ENCODE measurements at regions not wholly inside any gene's neighbourhood (a gene's known extent, or its start where the extent isn't known, plus 50 kb on each side); places are given as distances from the start of the nearest gene placed in this dataset.

GRCh38 chr2:239516954-239517305 lies 116.1 kb upstream of the HDAC4 start:
- Histone ChIP-seq H3K36me3 (ENCODE audit: insufficient read depth, low read length) (no peaks in the 10 kb centered on the region), H3K9ac (ENCODE audit: low read depth, low read length) (no peak overlapping the region), H3K27me3 (ENCODE audit: insufficient read depth, low read length) (no peaks in the 10 kb centered on the region), H3K9me3 (ENCODE audit: insufficient read depth, low read depth, low read length) (no peaks in the 10 kb centered on the region), H3K4me3 (ENCODE audit: low read length) (no peak overlapping the region), H3K27ac (ENCODE audit: low read depth, low read length) (no peak overlapping the region), H3K4me1 (ENCODE audit: insufficient read depth, low read length) (no peaks in the 10 kb centered on the region)
- 93% methylated on average over 11 of the region's 11 CpGs for WGBS

- no peak overlapping the region for H3K27ac ChIP-seq (ENCODE audit: low read depth, low read length)
- no peaks in the 10 kb centered on the region for H3K4me1 ChIP-seq (ENCODE audit: insufficient read depth, low read length)
- no peaks in the 10 kb centered on the region for H3K27me3 ChIP-seq (ENCODE audit: insufficient read depth, low read length)
- 94% methylated on average over 13 of the region's 13 CpGs for WGBS
- no peaks in the 10 kb centered on the region for H3K9me3 ChIP-seq (ENCODE audit: insufficient read depth, low read depth, low read length)
- H3K36me3 ChIP-seq (ENCODE audit: insufficient read depth, low read length) = no peaks in the 10 kb centered on the region
- no peak overlapping the region for H3K4me3 ChIP-seq (ENCODE audit: low read length)
- no peak overlapping the region for H3K9ac ChIP-seq (ENCODE audit: low read depth, low read length)
Measured at GRCh38 chr2:239516286-239516953, 115.6 kb upstream of the HDAC4 start.

- 83% methylated on average over 24 of the region's 24 CpGs for WGBS
- Histone ChIP-seq H3K27me3 (ENCODE audit: insufficient read depth, low read length) (no peaks in the 10 kb centered on the region), H3K4me3 (ENCODE audit: low read length) (no peak overlapping the region), H3K4me1 (ENCODE audit: insufficient read depth, low read length) (no peaks in the 10 kb centered on the region), H3K9me3 (ENCODE audit: insufficient read depth, low read depth, low read length) (no peaks in the 10 kb centered on the region), H3K27ac (ENCODE audit: low read depth, low read length) (no peak overlapping the region), H3K36me3 (ENCODE audit: insufficient read depth, low read length) (no peaks in the 10 kb centered on the region), H3K9ac (ENCODE audit: low read depth, low read length) (no peak overlapping the region)
Measured at GRCh38 chr2:239514754-239515530, 114.1 kb upstream of the HDAC4 start.

- H3K4me1 ChIP-seq (ENCODE audit: insufficient read depth, low read length) = no peaks in the 10 kb centered on the region
- H3K4me3 ChIP-seq (ENCODE audit: low read length) = no peak overlapping the region
- H3K9ac ChIP-seq (ENCODE audit: low read depth, low read length) = no peak overlapping the region
- H3K27ac ChIP-seq (ENCODE audit: low read depth, low read length) = no peak overlapping the region
- H3K36me3 ChIP-seq (ENCODE audit: insufficient read depth, low read length) = no peaks in the 10 kb centered on the region
- WGBS = 87% methylated on average over 9 of the region's 9 CpGs
- H3K27me3 ChIP-seq (ENCODE audit: insufficient read depth, low read length) = no peaks in the 10 kb centered on the region
- H3K9me3 ChIP-seq (ENCODE audit: insufficient read depth, low read depth, low read length) = no peaks in the 10 kb centered on the region
Measured at GRCh38 chr2:239512054-239512453, 111.2 kb upstream of the HDAC4 start.

- 89% methylated on average over 15 of the region's 19 CpGs for WGBS
- no peak overlapping the region for H3K9ac ChIP-seq (ENCODE audit: low read depth, low read length)
- H3K27me3 ChIP-seq (ENCODE audit: insufficient read depth, low read length) = no peaks in the 10 kb centered on the region
- no peaks in the 10 kb centered on the region for H3K9me3 ChIP-seq (ENCODE audit: insufficient read depth, low read depth, low read length)
- H3K4me3 ChIP-seq (ENCODE audit: low read length) = no peak overlapping the region
- 0 out of 2 replicates have a peak, but pooled peaks cover 3% of the 10 kb centered on the region for H3K4me1 ChIP-seq (ENCODE audit: insufficient read depth, low read length)
- no peak overlapping the region for H3K27ac ChIP-seq (ENCODE audit: low read depth, low read length)
- no peaks in the 10 kb centered on the region for H3K36me3 ChIP-seq (ENCODE audit: insufficient read depth, low read length)
Measured at GRCh38 chr2:239509373-239510143, 108.7 kb upstream of the HDAC4 start.

GRCh38 chr2:239508261-239508660 lies 107.4 kb upstream of the HDAC4 start:
- WGBS = 94% methylated on average over 5 of the region's 6 CpGs
- H3K9ac ChIP-seq (ENCODE audit: low read depth, low read length) = no peak overlapping the region
- no peaks in the 10 kb centered on the region for H3K36me3 ChIP-seq (ENCODE audit: insufficient read depth, low read length)
- no peaks in the 10 kb centered on the region for H3K27me3 ChIP-seq (ENCODE audit: insufficient read depth, low read length)
- no peak overlapping the region for H3K4me3 ChIP-seq (ENCODE audit: low read length)
- no peaks in the 10 kb centered on the region for H3K9me3 ChIP-seq (ENCODE audit: insufficient read depth, low read depth, low read length)
- H3K27ac ChIP-seq (ENCODE audit: low read depth, low read length) = no peak overlapping the region
- 0 out of 2 replicates have a peak, but pooled peaks cover 3% of the 10 kb centered on the region for H3K4me1 ChIP-seq (ENCODE audit: insufficient read depth, low read length)

- Histone ChIP-seq H3K9me3 (ENCODE audit: insufficient read depth, low read depth, low read length) (no peaks in the 10 kb centered on the region), H3K27me3 (ENCODE audit: insufficient read depth, low read length) (no peaks in the 10 kb centered on the region), H3K9ac (ENCODE audit: low read depth, low read length) (no peak overlapping the region), H3K36me3 (ENCODE audit: insufficient read depth, low read length) (no peaks in the 10 kb centered on the region), H3K4me1 (ENCODE audit: insufficient read depth, low read length) (0 out of 2 replicates have a peak, but pooled peaks cover 3% of the 10 kb centered on the region), H3K27ac (ENCODE audit: low read depth, low read length) (no peak overlapping the region), H3K4me3 (ENCODE audit: low read length) (no peak overlapping the region)
- WGBS = 93% methylated on average over 18 of the region's 18 CpGs
Measured at GRCh38 chr2:239507576-239508258, 106.9 kb upstream of the HDAC4 start.

- Histone ChIP-seq H3K4me1 (ENCODE audit: insufficient read depth, low read length) (0 out of 2 replicates have a peak, but pooled peaks cover 3% of the 10 kb centered on the region), H3K9me3 (ENCODE audit: insufficient read depth, low read depth, low read length) (no peaks in the 10 kb centered on the region), H3K9ac (ENCODE audit: low read depth, low read length) (no peak overlapping the region), H3K27me3 (ENCODE audit: insufficient read depth, low read length) (no peaks in the 10 kb centered on the region), H3K4me3 (ENCODE audit: low read length) (no peak overlapping the region), H3K36me3 (ENCODE audit: insufficient read depth, low read length) (no peaks in the 10 kb centered on the region), H3K27ac (ENCODE audit: low read depth, low read length) (no peak overlapping the region)
- WGBS = 95% methylated on average over 19 of the region's 19 CpGs
Measured at GRCh38 chr2:239506961-239507360, 106.1 kb upstream of the HDAC4 start.

GRCh38 chr2:239506101-239506857 lies 105.5 kb upstream of the HDAC4 start:
- H3K27ac ChIP-seq (ENCODE audit: low read depth, low read length) = no peak overlapping the region
- no peaks in the 10 kb centered on the region for H3K9me3 ChIP-seq (ENCODE audit: insufficient read depth, low read depth, low read length)
- WGBS = 90% methylated on average over 29 of the region's 29 CpGs

GRCh38 chr2:239504643-239505235 lies 103.9 kb upstream of the HDAC4 start:
- WGBS = 88% methylated on average over 16 of the region's 16 CpGs
- no peak overlapping the region for H3K27ac ChIP-seq (ENCODE audit: low read depth, low read length)
- H3K36me3 ChIP-seq (ENCODE audit: insufficient read depth, low read length) = no peaks in the 10 kb centered on the region
- 0 out of 2 replicates have a peak, but pooled peaks cover 3% of the 10 kb centered on the region for H3K4me1 ChIP-seq (ENCODE audit: insufficient read depth, low read length)
- H3K9ac ChIP-seq (ENCODE audit: low read depth, low read length) = no peak overlapping the region
- no peak overlapping the region for H3K4me3 ChIP-seq (ENCODE audit: low read length)
- H3K9me3 ChIP-seq (ENCODE audit: insufficient read depth, low read depth, low read length) = no peaks in the 10 kb centered on the region
- no peaks in the 10 kb centered on the region for H3K27me3 ChIP-seq (ENCODE audit: insufficient read depth, low read length)

More at GRCh38 chr2:239506101-239506857, 105.5 kb upstream of the HDAC4 start:
- Histone ChIP-seq H3K36me3 (ENCODE audit: insufficient read depth, low read length) (no peaks in the 10 kb centered on the region), H3K9ac (ENCODE audit: low read depth, low read length) (no peak overlapping the region), H3K4me1 (ENCODE audit: insufficient read depth, low read length) (0 out of 2 replicates have a peak, but pooled peaks cover 3% of the 10 kb centered on the region), H3K4me3 (ENCODE audit: low read length) (no peak overlapping the region), H3K27me3 (ENCODE audit: insufficient read depth, low read length) (no peaks in the 10 kb centered on the region)

All from HUES64 (cell line).